OCI-LY1 (cell line): ENCODE measurements at regions not wholly inside any gene's neighbourhood (a gene's known extent, or its start where the extent isn't known, plus 50 kb on each side); places are given as distances from the start of the nearest gene placed in this dataset.

ENCODE experiments used
- CTCF ChIP-seq: fragments of 200-600 bp; sonication (generic), shearing (Covaris generic); IDR thresholded peaks from 2 replicates; pipeline ENCODE4 v1.5.1; 2017; ENCODE audit warnings: mild to moderate bottlenecking, antibody characterized with exemption, low read length, moderate library complexity, mixed read lengths
- EZH2 ChIP-seq: fragments of 200-600 bp; sonication (generic), shearing (Covaris generic); IDR thresholded peaks from 2 replicates; pipeline ENCODE4 v1.8.0; 2017; ENCODE audit warnings: borderline replicate concordance, mixed run types, mild to moderate bottlenecking, antibody characterized with exemption, low read length, moderate library complexity, mixed read lengths

GRCh38 chr16:51834794-51835193 lies 683.7 kb upstream of the SALL1 start:
- no peak for TF ChIP-seq CTCF
- no peak for TF ChIP-seq EZH2
